ENCODE measurements at regions not wholly inside any gene's neighbourhood (a gene's known extent, or its start where the extent isn't known, plus 50 kb on each side); places are given as distances from the start of the nearest gene placed in this dataset.

DNA sequence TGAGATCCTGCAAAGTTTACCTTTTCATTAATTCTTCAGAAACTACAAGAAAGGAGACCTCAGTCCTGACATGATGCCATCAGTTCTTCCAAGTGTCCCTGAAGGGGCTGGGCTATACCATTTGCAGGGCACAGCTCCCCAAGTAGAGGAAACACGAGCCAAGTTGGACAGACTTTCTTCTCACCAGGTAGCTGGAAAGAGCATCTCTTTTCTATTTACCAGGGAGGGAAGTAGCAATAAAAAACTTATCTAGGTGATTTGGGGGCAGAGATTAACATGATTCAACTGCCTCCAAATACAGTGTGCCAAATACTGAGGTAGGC lies 103.9 kb upstream of the KCND3 start:
- Histone ChIP-seq H2BK20ac (ENCODE audit: low read depth, low read length) (no peak overlapping the region), H2AK5ac (ENCODE audit: low read depth, low read length) (no peak overlapping the region), H4K20me1 (ENCODE audit: insufficient read depth, low read length) (no peaks in the 10 kb centered on the region), H2BK120ac (ENCODE audit: low read depth, low read length) (no peak overlapping the region), H3K9ac (ENCODE audit: low read depth, low read length) (no peak overlapping the region), H3K36me3 (ENCODE audit: control insufficient read depth, insufficient read depth, low read length) (no peaks in the 10 kb centered on the region), H4K5ac (ENCODE audit: low read depth, low read length) (no peak overlapping the region), H3K23ac (ENCODE audit: low read depth, low read length) (no peak overlapping the region), H3K4me2 (ENCODE audit: low read depth, low read length) (no peak overlapping the region), H2AK9ac (replicated peaks; ENCODE audit: low read depth, low read length, poor library complexity) (no peak overlapping the region), H4K8ac (ENCODE audit: low read depth in 2 of 2, low read length in 2 of 2) (no peak overlapping the region), H3K56ac (ENCODE audit: extremely low read depth, insufficient read depth, low read length) (no peak overlapping the region), H3K4me3 (ENCODE audit: insufficient read depth, low read depth, low read length) (no peak overlapping the region), H3K4ac (ENCODE audit: low read depth, low read length) (no peak overlapping the region), H3K4me1 (ENCODE audit: control insufficient read depth, insufficient read depth, low read length) (no peaks in the 10 kb centered on the region), H4K91ac (ENCODE audit: insufficient read depth, low read depth, low read length) (no peak overlapping the region), H3K27me3 (ENCODE audit: control insufficient read depth, insufficient read depth, low read length) (no peaks in the 10 kb centered on the region), H2BK5ac (ENCODE audit: low read depth, low read length, poor library complexity, severe bottlenecking) (no peak overlapping the region), H3K9me1 (ENCODE audit: insufficient read depth, low read length) (no peaks in the 10 kb centered on the region), H3K9me3 (ENCODE audit: control insufficient read depth, insufficient read depth, low read length) (no peaks in the 10 kb centered on the region), H3K79me1 (ENCODE audit: low read depth in 1 of 2, low read length in 2 of 2) (no peaks in the 10 kb centered on the region), H2BK15ac (ENCODE audit: low read depth, low read length) (no peak overlapping the region), H3K14ac (replicated peaks; ENCODE audit: low read depth, low read length) (no peak overlapping the region), H3K27ac (ENCODE audit: insufficient read depth, low read length) (no peak overlapping the region), H2AFZ (replicated peaks; ENCODE audit: low read length, poor library complexity) (no peak overlapping the region), H3K18ac (ENCODE audit: low read depth, low read length) (no peak overlapping the region)
- TF ChIP-seq CTCF (conservative IDR thresholded peaks at IDR 0.05; ENCODE audit: low read depth, low read length): no peak
- TF ChIP-seq MXI1 (IDR thresholded peaks at IDR 0.05; ENCODE audit: borderline replicate concordance, low read depth, low read length): no peak
- ChIA-PET POLR2A (ENCODE audit: unreplicated experiment) (no interaction called here), CTCF (no interaction called here)
- no TSS peak for BruUV-seq (replicated peaks)
- dilution Hi-C loops (cut with HindIII; ENCODE audit: low sequenced_read_pairs, unreplicated experiment) (no loop called here), in situ Hi-C loops (cut with MboI; ENCODE audit: low sequenced_read_pairs) (no loop called here), intact Hi-C loops (cut with micrococcal nuclease) (no loop called here)
- ATAC-seq (ENCODE audit: low read depth): no peak
- WGBS, 2 experiments (ENCODE audit: extremely low coverage in 2 of 2, insufficient read length in 1 of 2): no CpG with 5 or more reads among the region's 1 CpG
- DNase-seq: no peak
